NCI-H1436 (cell line): ENCODE measurements at regions not wholly inside any gene's neighbourhood (a gene's known extent, or its start where the extent isn't known, plus 50 kb on each side); places are given as distances from the start of the nearest gene placed in this dataset.
"Not testable (repeated sequence)": the region's sequence is repeated elsewhere in the genome, so short reads cannot be mapped to it uniquely, and the experiment has no call there.

Source experiments
- DNase-seq: peaks from one replicate; lab custom pipeline; 2025; lab: John Stamatoyannopoulos, UW

- no peak for DNase-seq
These were observed 88.5 kb upstream of the NFASC start for GRCh38 chr1:204782118-204782700.

- not testable (repeated sequence) for DNase-seq
These were observed 85.6 kb upstream of the NFASC start for GRCh38 chr1:204785023-204785422.

GRCh38 chr1:204788470-204788869, 82.2 kb upstream of the NFASC start:
- DNase-seq: no peak

- DNase-seq: peak; percentile 89
These were observed 79.0 kb upstream of the NFASC start for GRCh38 chr1:204791453-204792353.

GRCh38 chr1:204792354-204792692, 78.3 kb upstream of the NFASC start:
- DNase-seq: no peak

GRCh38 chr1:204793259-204793914, 77.3 kb upstream of the NFASC start:
- DNase-seq: no peak

- DNase-seq: not testable (repeated sequence)
These were observed 73.8 kb upstream of the NFASC start for GRCh38 chr1:204796886-204797285.

- no peak for DNase-seq
These were observed 73.3 kb upstream of the NFASC start for GRCh38 chr1:204797401-204797800.

- no peak for DNase-seq
These were observed 71.0 kb upstream of the NFASC start for GRCh38 chr1:204799630-204800029.

- DNase-seq: no peak
These were observed 69.5 kb upstream of the NFASC start for GRCh38 chr1:204801211-204801610.

GRCh38 chr1:204802401-204803175, 68.1 kb upstream of the NFASC start:
- no peak for DNase-seq

- no peak for DNase-seq
These were observed 67.1 kb upstream of the NFASC start for GRCh38 chr1:204803607-204804006.

GRCh38 chr1:204806943-204807687, 63.5 kb upstream of the NFASC start:
- DNase-seq: peak; percentile 92

GRCh38 chr1:204809488-204809887, 61.2 kb upstream of the NFASC start:
- no peak for DNase-seq

GRCh38 chr1:204812842-204813241, 57.8 kb upstream of the NFASC start:
- no peak for DNase-seq

- DNase-seq: no peak
These were observed 57.1 kb upstream of the NFASC start for GRCh38 chr1:204813522-204813921.

- no peak for DNase-seq
These were observed 56.3 kb upstream of the NFASC start for GRCh38 chr1:204814166-204814884.

- no peak for DNase-seq
These were observed 53.3 kb upstream of the NFASC start for GRCh38 chr1:204817341-204817740.

- DNase-seq: no peak
These were observed 51.7 kb upstream of the NFASC start for GRCh38 chr1:204818998-204819397.

- no peak for DNase-seq
These were observed 51.2 kb upstream of the NFASC start for GRCh38 chr1:204819495-204819894.
